ENCODE measurements at regions not wholly inside any gene's neighbourhood (a gene's known extent, or its start where the extent isn't known, plus 50 kb on each side); places are given as distances from the start of the nearest gene placed in this dataset.

DNA sequence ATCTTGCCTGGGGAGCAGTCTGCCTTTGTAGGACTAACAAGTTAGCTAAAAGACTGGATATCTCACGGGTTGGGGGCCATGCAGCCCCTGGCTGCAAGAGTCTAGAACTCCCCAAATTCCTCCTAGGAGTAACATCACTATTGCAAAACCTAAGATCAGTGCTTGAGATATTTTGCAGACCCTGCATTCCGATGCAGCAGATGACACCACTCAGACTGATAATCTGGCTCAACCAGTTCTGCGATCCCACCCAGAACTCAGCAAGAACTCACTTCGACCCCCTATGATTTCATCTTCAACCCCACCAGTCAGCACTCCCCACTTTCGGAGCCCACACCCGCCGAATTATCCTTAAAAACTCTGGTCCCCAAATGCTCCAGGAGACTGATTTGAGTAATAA is 834.0 kb downstream of the C4orf33 start:
- TF ChIP-seq, protein P1, sequence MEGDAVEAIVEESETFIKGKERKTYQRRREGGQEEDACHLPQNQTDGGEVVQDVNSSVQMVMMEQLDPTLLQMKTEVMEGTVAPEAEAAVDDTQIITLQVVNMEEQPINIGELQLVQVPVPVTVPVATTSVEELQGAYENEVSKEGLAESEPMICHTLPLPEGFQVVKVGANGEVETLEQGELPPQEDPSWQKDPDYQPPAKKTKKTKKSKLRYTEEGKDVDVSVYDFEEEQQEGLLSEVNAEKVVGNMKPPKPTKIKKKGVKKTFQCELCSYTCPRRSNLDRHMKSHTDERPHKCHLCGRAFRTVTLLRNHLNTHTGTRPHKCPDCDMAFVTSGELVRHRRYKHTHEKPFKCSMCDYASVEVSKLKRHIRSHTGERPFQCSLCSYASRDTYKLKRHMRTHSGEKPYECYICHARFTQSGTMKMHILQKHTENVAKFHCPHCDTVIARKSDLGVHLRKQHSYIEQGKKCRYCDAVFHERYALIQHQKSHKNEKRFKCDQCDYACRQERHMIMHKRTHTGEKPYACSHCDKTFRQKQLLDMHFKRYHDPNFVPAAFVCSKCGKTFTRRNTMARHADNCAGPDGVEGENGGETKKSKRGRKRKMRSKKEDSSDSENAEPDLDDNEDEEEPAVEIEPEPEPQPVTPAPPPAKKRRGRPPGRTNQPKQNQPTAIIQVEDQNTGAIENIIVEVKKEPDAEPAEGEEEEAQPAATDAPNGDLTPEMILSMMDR (IDR thresholded peaks at IDR 0.05; ENCODE audit: insufficient read depth, low read depth, low read length): no peak
- Histone ChIP-seq H3K27me3 (ENCODE audit: control insufficient read depth, insufficient read depth, low read length) (no peaks in the 10 kb centered on the region), H3K4me3 (ENCODE audit: low read depth, low read length) (no peak overlapping the region), H3K36me3 (ENCODE audit: control insufficient read depth, insufficient read depth, low read length) (no peaks in the 10 kb centered on the region)
- CTCF ChIA-PET: no interaction called here
- POLR2A ChIA-PET: no interaction called here
- DNase-seq (ENCODE audit: low read depth): no peak

DNA sequence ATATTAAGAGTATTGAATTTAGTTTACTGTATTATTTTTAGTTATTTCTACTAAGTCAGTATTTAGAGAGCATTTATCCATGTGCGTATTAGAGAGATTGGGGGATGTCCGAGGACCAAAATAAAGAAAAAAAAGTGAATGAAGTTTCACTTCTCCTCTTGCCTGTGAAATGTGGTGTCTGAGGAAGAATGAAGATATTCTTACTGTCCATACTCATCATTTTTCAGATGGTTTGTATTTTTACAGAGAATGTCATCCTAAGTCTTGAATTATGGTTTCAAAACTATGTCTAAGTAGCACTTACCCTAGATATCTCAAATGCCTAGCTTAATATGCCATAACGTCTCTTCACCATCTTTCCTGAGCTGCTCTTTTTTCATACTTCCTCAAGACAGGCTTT is 854.3 kb downstream of the C4orf33 start:
- no peak for DNase-seq (ENCODE audit: low read depth)
- Histone ChIP-seq H3K4me3 (ENCODE audit: low read depth, low read length) (no peak overlapping the region), H3K36me3 (ENCODE audit: control insufficient read depth, insufficient read depth, low read length) (no peaks in the 10 kb centered on the region), H3K27me3 (ENCODE audit: control insufficient read depth, insufficient read depth, low read length) (no peaks in the 10 kb centered on the region)
- CTCF ChIA-PET: no interaction called here
- TF ChIP-seq, protein P1 (IDR thresholded peaks at IDR 0.05; ENCODE audit: insufficient read depth, low read depth, low read length): no peak
- POLR2A ChIA-PET: no interaction called here

DNA sequence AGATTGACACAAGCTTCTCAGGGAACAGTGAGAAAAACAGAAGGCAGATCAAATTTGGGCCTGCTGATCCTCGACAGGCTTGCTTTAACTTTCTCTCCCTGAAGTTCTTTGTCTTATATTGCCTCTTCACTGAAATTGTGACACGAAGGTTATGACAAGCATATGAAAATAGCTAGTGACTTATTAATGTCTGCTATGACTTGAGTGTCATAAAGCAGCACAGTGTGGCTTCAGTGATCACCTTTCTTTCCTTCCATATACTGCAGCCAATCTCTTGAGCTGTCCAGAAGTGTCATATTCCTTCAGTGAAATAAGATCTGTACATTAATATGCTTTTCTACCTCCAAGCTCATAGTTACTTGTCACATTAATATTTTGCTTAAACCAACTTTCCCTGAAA is 870.2 kb downstream of the C4orf33 start:
- H3K36me3 ChIP-seq (ENCODE audit: control insufficient read depth, insufficient read depth, low read length): no peaks in the 10 kb centered on the region
- DNase-seq (ENCODE audit: low read depth): no peak
- ChIA-PET POLR2A (no interaction called here), CTCF (no interaction called here)
- H3K4me3 ChIP-seq (ENCODE audit: low read depth, low read length): no peak overlapping the region
- H3K27me3 ChIP-seq (ENCODE audit: control insufficient read depth, insufficient read depth, low read length): no peaks in the 10 kb centered on the region
- TF ChIP-seq, protein P1 (IDR thresholded peaks at IDR 0.05; ENCODE audit: insufficient read depth, low read depth, low read length): no peak

DNA sequence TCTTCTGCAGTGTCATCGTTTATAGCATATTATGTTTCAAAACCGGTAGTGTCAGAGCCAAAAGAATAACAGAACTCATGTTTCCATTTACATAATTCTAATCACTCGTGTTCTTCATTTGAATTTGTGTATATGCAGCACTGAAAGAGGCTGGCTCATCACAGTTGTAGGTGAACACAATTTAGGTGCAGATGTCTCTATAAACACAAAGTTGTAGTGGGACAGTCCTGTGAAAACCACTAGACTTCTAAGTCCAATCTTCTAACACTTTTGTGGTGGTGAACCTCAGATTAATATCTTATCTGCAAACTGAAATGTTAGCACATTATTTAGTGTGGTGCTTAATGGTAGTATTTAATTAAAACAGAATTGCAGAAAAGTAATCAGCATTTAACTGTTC is 872.4 kb downstream of the C4orf33 start:
- TF ChIP-seq, protein P1 (IDR thresholded peaks at IDR 0.05; ENCODE audit: insufficient read depth, low read depth, low read length): no peak
- Histone ChIP-seq H3K27me3 (ENCODE audit: control insufficient read depth, insufficient read depth, low read length) (no peaks in the 10 kb centered on the region), H3K4me3 (ENCODE audit: low read depth, low read length) (no peak overlapping the region), H3K36me3 (ENCODE audit: control insufficient read depth, insufficient read depth, low read length) (no peaks in the 10 kb centered on the region)
- no peak for DNase-seq (ENCODE audit: low read depth)
- ChIA-PET POLR2A (no interaction called here), CTCF (no interaction called here)

DNA sequence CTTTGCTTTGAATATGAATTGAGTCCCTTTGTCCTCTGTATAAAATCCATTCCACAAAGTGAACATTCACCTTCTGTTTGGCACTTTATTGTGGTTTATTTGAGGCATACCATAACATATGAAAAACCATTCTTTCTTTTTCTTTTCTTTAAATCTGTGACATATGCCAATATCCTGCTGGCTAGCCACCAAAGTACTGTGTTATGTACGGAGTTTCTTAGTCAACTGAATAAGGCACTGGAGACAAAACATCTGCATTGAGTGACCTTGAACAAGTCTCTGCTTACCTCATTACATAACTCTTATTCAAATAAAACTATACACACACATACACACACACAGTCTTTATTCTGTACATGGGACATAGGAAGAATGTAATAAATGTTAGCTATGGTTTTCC is 872.8 kb downstream of the C4orf33 start:
- Histone ChIP-seq H3K36me3 (ENCODE audit: control insufficient read depth, insufficient read depth, low read length) (no peaks in the 10 kb centered on the region), H3K4me3 (ENCODE audit: low read depth, low read length) (no peak overlapping the region), H3K27me3 (ENCODE audit: control insufficient read depth, insufficient read depth, low read length) (no peaks in the 10 kb centered on the region)
- ChIA-PET CTCF (no interaction called here), POLR2A (no interaction called here)
- TF ChIP-seq, protein P1 (IDR thresholded peaks at IDR 0.05; ENCODE audit: insufficient read depth, low read depth, low read length): no peak
- no peak for DNase-seq (ENCODE audit: low read depth)
